Activated naive CD8-positive, alpha-beta T cell treated with anti-CD3 and anti-CD28 coated beads, Interleukin-2, amount 10 ng/mL, durations not matched to agents 7 days and 5 days (primary cell): ENCODE measurements at regions not wholly inside any gene's neighbourhood (a gene's known extent, or its start where the extent isn't known, plus 50 kb on each side); places are given as distances from the start of the nearest gene placed in this dataset.

Experiments used
- ATAC-seq: fragments of 150-1000 bp; cut with Tn5 transposase; one replicate; pipeline ENCODE4 v1.10.0; 2021; ENCODE audit warnings: low read depth, moderate library complexity
- POLR2A ChIA-PET: fragments of 350-600 bp; sonication (Branson Sonifier 250); formaldehyde crosslinking; loops from one replicate; lab custom pipeline; 2021; ENCODE audit warnings: antibody characterized with exemption; lab: Charles Lee
- DNase-seq: peaks from one replicate; pipeline ENCODE4 v3.0.0; 2021
- H3K27ac Mint-ChIP-seq: one replicate; pipeline ENCODE4 v1.8.0; 2022; ENCODE audit warnings: mild to moderate bottlenecking, mixed read lengths
- H3K27me3 Mint-ChIP-seq: one replicate; pipeline ENCODE4 v1.8.0; 2022; ENCODE audit warnings: mild to moderate bottlenecking, moderate library complexity, mixed read lengths
- H3K36me3 Mint-ChIP-seq: one replicate; pipeline ENCODE4 v1.8.0; 2021; ENCODE audit warnings: mild to moderate bottlenecking, mixed read lengths
- H3K4me1 Mint-ChIP-seq: one replicate; pipeline ENCODE4 v1.8.0; 2021; ENCODE audit warnings: mixed read lengths
- H3K4me3 Mint-ChIP-seq: one replicate; pipeline ENCODE4 v1.8.0; 2022; ENCODE audit warnings: mild to moderate bottlenecking, moderate library complexity, mixed read lengths
- H3K9me3 Mint-ChIP-seq: one replicate; pipeline ENCODE4 v1.8.0; 2021; ENCODE audit warnings: mixed read lengths

DNA sequence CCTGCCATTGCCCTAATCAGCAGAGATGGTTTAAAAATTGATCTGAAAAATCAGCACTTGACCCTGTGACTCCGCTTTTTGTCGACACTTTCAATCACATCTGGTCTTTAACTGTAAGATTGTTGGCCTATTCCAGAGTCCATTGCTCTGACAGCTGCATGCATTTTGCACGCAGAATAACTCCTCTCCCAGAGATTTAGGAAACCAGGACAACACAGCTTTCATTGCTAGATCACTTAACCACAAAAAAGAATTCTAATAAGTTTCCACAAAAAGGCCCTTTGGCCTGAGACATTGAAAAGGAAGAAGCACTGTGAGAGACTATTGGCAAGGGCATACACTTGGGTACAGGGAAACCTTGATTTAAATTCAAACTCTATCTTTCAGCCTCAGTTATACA, 373.1 kb downstream of the TGFB2 start:
- Mint-ChIP-seq H3K27ac (no peak overlapping the region), H3K4me3 (no peak overlapping the region), H3K36me3 (no peaks in the 10 kb centered on the region), H3K4me1 (no peaks in the 10 kb centered on the region), H3K9me3 (peaks cover 2% of the 10 kb centered on the region), H3K27me3 (no peaks in the 10 kb centered on the region)
- DNase-seq, result no peak
- no peak for ATAC-seq
- POLR2A ChIA-PET, result no interaction called here

DNA sequence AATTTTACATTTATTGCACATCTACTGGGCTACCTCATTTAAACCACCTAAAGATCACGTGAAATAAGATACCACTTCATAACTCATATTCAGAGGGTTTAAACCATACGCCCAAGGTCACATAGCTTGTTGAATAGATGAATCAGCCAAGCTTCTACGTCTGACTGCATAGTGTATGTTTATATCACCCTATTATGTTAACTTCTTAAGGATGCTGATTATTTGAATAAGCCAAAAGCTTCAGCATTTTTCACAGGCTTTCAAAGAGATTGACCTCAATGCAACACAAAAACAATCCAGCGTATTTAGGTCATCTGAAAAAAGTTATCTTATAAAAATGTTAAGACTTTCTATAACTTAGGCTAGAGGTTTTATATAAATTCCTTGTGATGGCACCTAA, 373.8 kb downstream of the TGFB2 start:
- Mint-ChIP-seq H3K9me3 (peaks cover 2% of the 10 kb centered on the region), H3K4me3 (no peak overlapping the region), H3K27ac (no peak overlapping the region), H3K27me3 (no peaks in the 10 kb centered on the region), H3K4me1 (no peaks in the 10 kb centered on the region), H3K36me3 (no peaks in the 10 kb centered on the region)
- no peak for ATAC-seq
- no peak for DNase-seq
- POLR2A ChIA-PET, result no interaction called here

DNA sequence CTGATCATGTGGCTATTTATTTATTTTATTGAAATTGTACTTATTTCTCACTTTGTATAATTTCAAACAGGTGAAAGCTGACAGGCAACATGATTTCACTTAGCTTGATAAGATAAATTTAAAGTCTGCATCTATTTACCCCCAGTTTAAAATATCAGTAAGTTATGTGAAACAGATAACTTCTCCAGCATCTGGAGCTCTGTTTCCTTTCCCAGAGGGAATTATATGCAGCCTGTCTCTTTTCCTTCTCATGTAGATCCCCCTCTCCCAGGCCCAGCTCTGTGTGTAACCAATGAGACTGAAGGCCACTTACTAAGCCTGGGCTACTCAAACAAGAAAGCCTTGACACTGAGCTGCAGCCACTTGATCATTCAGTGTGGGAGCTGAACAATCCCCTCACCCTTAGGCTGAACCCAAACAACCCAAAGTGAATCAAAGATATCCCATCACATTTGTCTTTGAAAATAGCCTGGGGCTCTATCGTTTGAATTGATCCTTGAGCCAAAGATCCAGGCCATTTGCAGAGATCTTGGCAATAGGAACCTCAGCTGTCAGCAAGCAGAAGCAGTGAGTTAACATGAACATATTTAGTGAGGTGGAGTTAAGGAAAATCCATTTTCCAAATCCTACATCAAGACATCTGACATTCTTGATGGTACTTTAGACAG, 383.9 kb downstream of the TGFB2 start:
- Mint-ChIP-seq H3K27ac (no peak overlapping the region), H3K4me3 (no peak overlapping the region), H3K9me3 (no peaks in the 10 kb centered on the region), H3K4me1 (no peaks in the 10 kb centered on the region), H3K27me3 (no peaks in the 10 kb centered on the region), H3K36me3 (no peaks in the 10 kb centered on the region)
- POLR2A ChIA-PET, result no interaction called here
- no peak for DNase-seq
- no peak for ATAC-seq

DNA sequence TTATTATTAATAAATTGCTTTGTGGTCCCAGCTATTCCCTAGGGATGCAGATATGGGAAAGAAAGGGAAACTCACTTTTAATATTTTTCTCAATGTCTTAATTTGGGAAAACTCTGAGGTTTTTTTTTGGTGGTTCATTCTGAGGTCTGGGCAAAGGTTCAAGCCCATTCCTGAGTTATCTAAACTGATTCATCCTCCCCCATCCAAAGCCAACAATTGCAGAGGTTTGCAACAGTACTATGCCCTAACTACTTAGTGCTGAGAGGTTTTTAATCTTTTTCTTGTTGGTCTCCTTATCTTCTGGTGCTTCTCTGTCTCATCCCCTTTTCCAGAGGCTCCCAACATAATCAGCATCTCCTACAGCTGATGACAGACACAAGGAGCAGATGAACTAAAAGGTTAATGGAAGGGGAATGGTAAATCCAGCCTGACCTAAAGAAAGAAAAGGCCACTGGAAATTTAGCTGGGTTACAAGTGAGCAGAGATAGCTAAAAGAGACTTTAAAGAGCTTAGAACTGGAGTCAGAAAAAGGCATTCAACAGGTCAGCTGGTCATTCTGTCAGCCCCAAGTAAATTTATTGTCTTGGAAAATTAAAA, 390.4 kb downstream of the TGFB2 start:
- no peak overlapping the region for H3K4me3 Mint-ChIP-seq
- H3K36me3 Mint-ChIP-seq, result no peaks in the 10 kb centered on the region
- H3K4me1 Mint-ChIP-seq, result no peaks in the 10 kb centered on the region
- H3K27me3 Mint-ChIP-seq, result no peaks in the 10 kb centered on the region
- DNase-seq, result no peak
- no peak overlapping the region for H3K27ac Mint-ChIP-seq
- POLR2A ChIA-PET, result no interaction called here
- H3K9me3 Mint-ChIP-seq, result no peaks in the 10 kb centered on the region
- ATAC-seq, result no peak

DNA sequence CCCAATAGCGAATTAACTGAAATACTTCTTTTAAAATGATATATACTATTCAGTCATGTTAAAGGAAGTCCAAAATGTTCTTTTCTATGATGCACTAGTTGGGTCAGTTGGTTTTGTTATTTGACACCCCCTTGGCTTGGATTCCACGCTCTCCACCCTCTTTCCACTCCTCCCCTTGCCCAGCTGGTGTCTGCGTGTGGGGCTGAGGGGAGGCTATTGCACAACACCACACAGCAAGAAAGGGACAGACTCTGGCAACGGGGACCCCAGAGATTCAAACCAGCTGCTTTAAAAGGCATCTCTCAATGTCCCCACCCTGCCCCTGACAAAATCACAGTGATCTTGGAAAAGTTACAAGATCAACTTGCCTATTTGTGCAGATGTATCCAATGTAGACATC, 394.3 kb downstream of the TGFB2 start:
- Mint-ChIP-seq H3K9me3 (peaks cover 3% of the 10 kb centered on the region), H3K4me1 (no peaks in the 10 kb centered on the region), H3K27ac (no peak overlapping the region), H3K27me3 (no peaks in the 10 kb centered on the region), H3K4me3 (no peak overlapping the region), H3K36me3 (no peaks in the 10 kb centered on the region)
- DNase-seq, result no peak
- no peak for ATAC-seq
- POLR2A ChIA-PET, result no interaction called here

DNA sequence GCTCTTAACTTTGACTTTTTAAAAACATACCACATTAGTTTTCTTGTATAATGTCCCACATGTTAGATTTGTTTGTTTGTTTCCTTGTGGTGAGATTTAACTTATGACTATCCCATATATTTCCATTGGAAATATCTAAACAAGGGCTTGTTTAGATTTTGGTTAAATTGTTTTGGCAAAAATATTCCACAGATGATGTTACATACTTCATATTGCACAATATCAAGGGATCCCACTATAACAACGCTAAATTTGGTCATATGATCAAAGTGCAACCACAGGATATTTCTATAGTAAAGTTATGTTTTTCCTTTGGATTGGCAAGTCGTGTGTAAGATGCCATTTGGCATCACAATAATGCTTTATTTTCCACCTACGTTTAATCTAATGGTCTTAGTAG, 396.7 kb downstream of the TGFB2 start:
- no peak for DNase-seq
- POLR2A ChIA-PET, result no interaction called here
- no peaks in the 10 kb centered on the region for H3K4me1 Mint-ChIP-seq
- H3K36me3 Mint-ChIP-seq, result no peaks in the 10 kb centered on the region
- H3K27me3 Mint-ChIP-seq, result no peaks in the 10 kb centered on the region
- no peak for ATAC-seq
- H3K9me3 Mint-ChIP-seq, result peaks cover 3% of the 10 kb centered on the region
- H3K4me3 Mint-ChIP-seq, result no peak overlapping the region
- no peak overlapping the region for H3K27ac Mint-ChIP-seq

DNA sequence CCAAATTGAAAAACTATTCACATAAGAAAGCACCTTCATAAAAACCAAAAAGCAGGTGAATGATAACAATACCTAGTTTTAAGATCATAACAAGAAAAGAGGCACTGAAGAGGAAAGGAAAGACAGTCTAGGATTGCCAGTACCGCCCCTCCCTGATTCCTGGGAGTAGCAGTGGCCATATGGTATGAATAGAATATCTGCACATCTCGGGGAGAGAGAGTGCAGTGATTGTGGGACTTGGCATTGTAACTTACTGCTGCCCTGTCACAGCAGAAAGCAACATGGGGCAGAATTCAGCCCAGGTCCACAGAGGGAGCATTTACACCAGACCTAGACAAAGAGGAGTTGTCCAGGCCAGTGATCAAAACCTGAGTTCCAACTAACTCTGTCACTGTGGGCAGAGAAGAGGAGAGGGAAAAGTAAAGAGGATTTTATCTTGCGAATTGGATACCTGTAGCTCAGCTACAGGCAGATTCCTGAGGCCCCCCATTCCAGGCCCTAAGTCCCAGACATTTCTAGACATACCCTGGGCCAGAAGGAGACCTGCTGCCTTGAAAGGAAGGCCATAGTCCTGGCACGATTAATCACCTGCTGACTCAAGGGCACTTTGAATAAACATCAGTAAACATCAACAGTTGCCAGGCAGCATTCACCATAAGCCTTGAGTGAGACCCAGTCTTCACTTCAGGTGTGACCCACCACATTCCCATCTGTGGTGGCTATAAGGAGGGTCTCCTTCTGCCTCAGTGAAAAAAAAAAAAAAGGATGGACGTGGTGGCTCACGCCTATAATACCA, 397.5 kb downstream of the TGFB2 start:
- POLR2A ChIA-PET, result no interaction called here
- H3K36me3 Mint-ChIP-seq, result no peaks in the 10 kb centered on the region
- no peak for DNase-seq
- H3K4me1 Mint-ChIP-seq, result no peaks in the 10 kb centered on the region
- ATAC-seq, result no peak
- peaks cover 3% of the 10 kb centered on the region for H3K9me3 Mint-ChIP-seq
- H3K27ac Mint-ChIP-seq, result no peak overlapping the region
- H3K4me3 Mint-ChIP-seq, result no peak overlapping the region
- H3K27me3 Mint-ChIP-seq, result no peaks in the 10 kb centered on the region

DNA sequence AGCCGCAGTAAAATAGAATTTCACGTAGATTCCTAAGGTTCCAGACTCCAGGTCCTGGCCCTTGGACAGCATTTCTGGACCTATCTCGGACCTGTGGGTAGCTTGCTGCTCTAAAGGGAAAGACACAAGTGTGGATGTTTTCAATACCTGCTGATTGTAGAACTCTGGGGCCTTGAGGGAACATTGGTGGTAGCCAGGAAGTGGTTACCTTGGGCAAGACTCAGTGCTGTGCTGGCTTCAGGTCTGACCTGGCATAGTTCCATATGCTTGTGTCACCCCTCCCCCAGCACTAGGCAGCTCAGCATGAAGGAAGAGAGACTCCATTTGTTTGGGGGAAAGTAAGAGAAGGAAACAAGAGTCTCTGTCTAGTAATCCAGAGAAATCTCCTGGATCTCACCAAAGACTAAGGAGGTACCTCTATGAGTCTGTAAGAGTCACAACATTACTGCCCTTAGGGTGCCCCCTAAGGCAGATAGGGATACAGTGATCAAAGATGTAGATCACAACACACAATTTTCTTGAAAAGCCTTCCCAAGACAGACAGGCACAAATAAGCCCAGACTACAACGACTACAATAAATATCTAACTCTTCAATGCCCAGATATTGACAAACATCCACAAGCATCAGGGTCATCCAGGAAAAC, 398.8 kb downstream of the TGFB2 start:
- ATAC-seq (no peak), DNase-seq (no peak)
- Mint-ChIP-seq H3K4me1 (no peaks in the 10 kb centered on the region), H3K4me3 (no peak overlapping the region), H3K27me3 (no peaks in the 10 kb centered on the region), H3K36me3 (no peaks in the 10 kb centered on the region), H3K9me3 (peaks cover 3% of the 10 kb centered on the region), H3K27ac (no peak overlapping the region)
- POLR2A ChIA-PET, result no interaction called here

DNA sequence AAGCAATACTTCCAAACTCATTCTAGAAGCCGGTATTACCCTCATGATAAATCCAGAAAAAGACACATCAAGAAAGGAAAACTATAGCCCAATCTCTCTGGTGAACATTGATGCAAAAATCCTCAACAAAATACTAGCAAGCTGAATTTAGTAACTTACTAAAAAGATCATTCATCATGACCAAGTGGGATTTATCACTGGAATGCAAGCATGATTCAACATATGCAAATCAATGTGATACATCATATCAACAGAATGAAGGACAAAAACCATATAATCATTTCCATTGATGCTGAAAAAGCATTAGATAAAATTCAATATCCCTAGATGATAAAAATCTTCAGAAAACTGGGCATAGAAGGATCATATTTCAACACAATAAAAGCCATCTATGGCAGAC, 402.9 kb downstream of the TGFB2 start:
- H3K4me3 Mint-ChIP-seq, result no peak overlapping the region
- no peaks in the 10 kb centered on the region for H3K4me1 Mint-ChIP-seq
- no peak overlapping the region for H3K27ac Mint-ChIP-seq
- H3K9me3 Mint-ChIP-seq, result peaks cover 4% of the 10 kb centered on the region
- POLR2A ChIA-PET, result no interaction called here
- no peaks in the 10 kb centered on the region for H3K36me3 Mint-ChIP-seq
- H3K27me3 Mint-ChIP-seq, result no peaks in the 10 kb centered on the region
- ATAC-seq, result no peak
- DNase-seq, result no peak

DNA sequence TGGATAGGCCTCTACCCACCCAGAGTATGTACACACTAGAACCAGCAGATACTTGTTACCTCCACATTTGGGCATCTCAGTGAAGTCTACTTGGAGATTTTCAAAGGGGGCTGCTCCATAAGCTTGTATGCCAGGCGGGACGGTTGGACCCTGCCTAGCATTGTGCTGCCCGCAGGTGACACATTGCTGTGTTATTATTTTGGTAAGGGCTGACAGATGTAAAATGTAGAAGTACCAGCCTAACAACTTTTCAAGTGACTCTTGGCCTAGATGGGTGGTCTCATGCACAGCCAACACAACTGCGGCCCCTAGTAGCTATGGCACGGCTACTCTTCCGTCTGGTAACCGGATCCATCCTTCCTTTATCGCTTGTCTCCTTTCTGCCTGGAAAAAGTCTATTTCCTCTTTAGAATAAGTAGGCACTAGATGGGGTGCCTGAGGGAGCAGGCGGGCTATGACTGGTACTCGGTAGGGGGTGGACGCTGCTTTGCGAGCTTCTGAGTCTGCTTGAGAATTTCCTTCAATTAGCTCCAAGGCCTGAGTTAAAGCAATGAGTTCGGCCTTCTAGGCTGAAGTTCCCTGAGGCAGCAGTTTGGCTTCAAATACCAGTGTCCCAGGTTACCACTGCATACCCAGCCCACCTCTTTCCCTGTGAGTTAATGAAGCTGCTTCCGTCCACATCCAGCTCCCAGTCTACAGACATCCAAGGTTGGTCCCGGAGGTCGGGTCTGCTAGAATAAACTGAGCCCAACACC, 405.3 kb downstream of the TGFB2 start:
- DNase-seq, result no peak
- no peak for ATAC-seq
- POLR2A ChIA-PET, result no interaction called here
- no peaks in the 10 kb centered on the region for H3K36me3 Mint-ChIP-seq
- H3K27ac Mint-ChIP-seq, result no peak overlapping the region
- peaks cover 3% of the 10 kb centered on the region for H3K9me3 Mint-ChIP-seq
- H3K4me1 Mint-ChIP-seq, result no peaks in the 10 kb centered on the region
- H3K27me3 Mint-ChIP-seq, result no peaks in the 10 kb centered on the region
- H3K4me3 Mint-ChIP-seq, result no peak overlapping the region

DNA sequence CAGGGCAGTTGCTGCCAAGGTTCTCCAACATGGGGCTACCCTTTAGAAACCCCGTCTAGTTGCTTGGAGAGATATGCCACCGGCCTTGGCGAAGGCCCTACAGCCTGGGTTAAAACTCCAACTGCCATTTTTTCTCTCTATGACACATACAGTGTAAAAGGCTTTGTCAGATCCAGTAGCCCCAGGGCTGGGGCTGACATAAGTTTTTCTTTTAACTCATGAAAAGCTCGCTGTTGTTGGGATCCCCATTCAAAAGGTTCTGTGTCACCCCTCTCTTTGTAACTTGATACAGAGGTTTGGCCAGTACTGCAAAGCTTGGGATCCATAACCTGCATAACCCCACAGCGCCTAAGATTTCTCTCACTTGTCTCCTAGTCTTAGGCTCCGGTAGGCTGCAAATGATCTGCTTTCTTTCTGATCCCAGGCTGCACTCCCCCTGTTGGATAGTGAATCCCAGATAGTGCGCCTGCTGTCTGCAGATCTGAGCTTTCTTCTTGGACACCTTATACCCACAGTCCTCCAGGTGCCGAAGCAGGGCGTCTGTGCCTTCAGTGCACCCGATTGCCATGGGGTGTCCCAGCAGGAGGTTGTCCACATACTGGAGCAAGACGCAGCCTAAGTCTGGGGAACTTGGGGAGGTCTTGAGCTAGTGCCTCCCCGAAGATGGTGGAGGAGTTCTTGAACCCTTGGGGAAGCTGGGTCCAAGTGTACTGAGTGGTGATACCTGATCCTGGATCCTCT, 406.2 kb downstream of the TGFB2 start:
- Mint-ChIP-seq H3K4me1 (no peaks in the 10 kb centered on the region), H3K9me3 (peaks cover 3% of the 10 kb centered on the region), H3K27ac (no peak overlapping the region), H3K36me3 (no peaks in the 10 kb centered on the region), H3K4me3 (no peak overlapping the region), H3K27me3 (no peaks in the 10 kb centered on the region)
- ATAC-seq (no peak), DNase-seq (no peak)
- POLR2A ChIA-PET, result no interaction called here

DNA sequence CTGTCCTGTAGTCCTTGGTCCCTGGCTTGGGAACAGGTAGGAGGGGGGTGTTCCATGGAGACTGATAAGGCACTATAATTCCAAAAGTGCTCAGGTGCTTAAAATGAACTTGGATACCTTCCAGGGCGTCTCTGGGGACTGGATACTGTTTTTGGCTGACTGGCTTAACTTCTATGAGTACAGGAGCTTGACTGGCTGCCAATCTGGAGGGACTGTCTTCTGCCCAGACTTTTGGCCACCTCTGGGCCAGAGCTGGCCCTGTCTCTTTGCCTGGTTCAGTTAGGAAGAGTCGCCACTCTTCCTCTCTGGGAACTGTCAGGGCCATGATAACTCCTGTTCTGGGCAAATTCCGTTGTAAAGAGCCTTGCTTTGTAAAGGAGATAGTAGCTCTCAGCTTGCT, 407.0 kb downstream of the TGFB2 start:
- DNase-seq, result no peak
- H3K9me3 Mint-ChIP-seq, result peaks cover 3% of the 10 kb centered on the region
- POLR2A ChIA-PET, result no interaction called here
- H3K4me1 Mint-ChIP-seq, result no peaks in the 10 kb centered on the region
- H3K27ac Mint-ChIP-seq, result no peak overlapping the region
- H3K36me3 Mint-ChIP-seq, result no peaks in the 10 kb centered on the region
- no peak overlapping the region for H3K4me3 Mint-ChIP-seq
- H3K27me3 Mint-ChIP-seq, result no peaks in the 10 kb centered on the region
- no peak for ATAC-seq

DNA sequence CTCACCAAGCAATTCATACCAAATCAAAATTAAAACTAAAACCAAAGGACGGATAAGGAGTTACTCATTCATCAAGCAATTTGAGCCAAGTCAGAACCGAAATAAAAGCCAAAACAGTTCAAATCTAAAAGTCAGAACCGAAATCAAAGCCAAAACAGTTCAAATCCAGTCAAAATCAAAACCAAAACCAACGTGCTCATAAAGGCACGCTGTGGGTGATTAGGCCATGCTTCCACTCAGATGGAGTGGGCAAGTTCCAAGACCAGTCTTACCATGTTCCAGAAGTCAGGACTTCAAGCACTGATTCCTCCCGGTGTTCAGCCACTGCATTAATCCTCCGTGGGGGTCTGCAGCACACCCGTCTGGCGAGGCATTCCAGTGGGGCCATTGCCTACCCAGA, 409.3 kb downstream of the TGFB2 start:
- H3K4me1 Mint-ChIP-seq, result no peaks in the 10 kb centered on the region
- no peak overlapping the region for H3K27ac Mint-ChIP-seq
- H3K27me3 Mint-ChIP-seq, result no peaks in the 10 kb centered on the region
- peaks cover 3% of the 10 kb centered on the region for H3K9me3 Mint-ChIP-seq
- H3K36me3 Mint-ChIP-seq, result no peaks in the 10 kb centered on the region
- no peak overlapping the region for H3K4me3 Mint-ChIP-seq
- no peak for ATAC-seq
- POLR2A ChIA-PET, result no interaction called here
- no peak for DNase-seq
